ENCODE measurements at regions not wholly inside any gene's neighbourhood (a gene's known extent, or its start where the extent isn't known, plus 50 kb on each side); places are given as distances from the start of the nearest gene placed in this dataset.
"Not testable (repeated sequence)": the region's sequence is repeated elsewhere in the genome, so short reads cannot be mapped to it uniquely, and the experiment has no call there.

- no peak for DNase-seq (ENCODE audit: low spot score)
These were observed 307.1 kb upstream of the ADCY2 start for GRCh38 chr5:7088849-7089248.

- DNase-seq (ENCODE audit: low spot score): no peak
These were observed 301.3 kb upstream of the ADCY2 start for GRCh38 chr5:7094626-7095025.

DNA sequence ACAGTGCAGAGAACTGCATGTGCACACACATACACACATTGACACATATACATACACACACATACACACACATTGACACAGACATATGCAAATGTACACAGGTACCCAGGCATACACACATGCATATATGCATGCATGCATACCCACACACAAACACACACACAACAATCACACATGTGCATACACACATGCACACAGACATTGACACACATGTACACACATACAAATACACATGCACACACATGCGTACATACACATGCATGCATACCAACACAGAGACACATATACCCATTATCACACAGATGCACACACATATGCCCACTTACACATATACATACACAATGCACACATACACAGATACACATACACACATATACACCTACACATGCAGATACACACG, 299.6 kb upstream of the ADCY2 start:
- DNase-seq (ENCODE audit: low spot score): no peak

DNA sequence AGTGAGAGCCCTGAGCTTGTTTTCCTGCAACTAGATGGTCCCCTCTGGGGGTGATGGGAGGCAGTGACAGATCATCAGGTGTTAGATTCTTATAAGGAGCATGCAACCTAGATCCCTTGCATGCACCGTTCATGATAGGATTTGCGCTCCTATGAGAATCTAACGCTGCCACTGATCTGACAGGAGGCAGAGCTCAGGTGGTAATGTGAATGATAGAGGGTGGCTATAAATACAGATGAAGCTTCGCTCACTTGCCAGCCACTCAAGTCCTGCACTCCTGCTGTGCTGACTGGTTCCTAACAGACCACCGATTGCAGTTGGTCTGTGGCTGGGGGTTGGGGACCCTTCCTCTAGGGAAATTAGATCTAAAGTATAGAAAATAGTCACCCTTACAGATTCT, 290.6 kb upstream of the ADCY2 start:
- no peak for DNase-seq (ENCODE audit: low spot score)

DNA sequence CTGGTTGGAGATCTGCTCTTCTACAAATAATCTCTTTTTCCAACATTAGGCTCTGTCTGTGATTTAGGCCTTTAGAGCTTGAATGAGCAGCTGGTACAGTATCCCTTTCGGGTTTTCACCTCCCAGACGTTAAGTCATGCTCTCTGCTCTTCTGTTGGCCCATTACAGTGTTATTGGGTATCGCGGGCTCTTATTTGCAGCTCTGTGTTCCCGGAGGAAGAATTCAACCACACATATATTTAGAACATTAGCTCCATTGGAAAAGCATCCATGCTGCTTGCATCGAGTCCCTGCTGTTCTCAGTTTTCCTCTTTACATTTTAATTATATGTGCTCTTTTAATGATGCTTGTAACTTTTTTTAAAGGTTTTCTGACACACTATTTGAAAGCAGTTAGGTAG, 278.0 kb upstream of the ADCY2 start:
- no peak for DNase-seq (ENCODE audit: low spot score)

DNA sequence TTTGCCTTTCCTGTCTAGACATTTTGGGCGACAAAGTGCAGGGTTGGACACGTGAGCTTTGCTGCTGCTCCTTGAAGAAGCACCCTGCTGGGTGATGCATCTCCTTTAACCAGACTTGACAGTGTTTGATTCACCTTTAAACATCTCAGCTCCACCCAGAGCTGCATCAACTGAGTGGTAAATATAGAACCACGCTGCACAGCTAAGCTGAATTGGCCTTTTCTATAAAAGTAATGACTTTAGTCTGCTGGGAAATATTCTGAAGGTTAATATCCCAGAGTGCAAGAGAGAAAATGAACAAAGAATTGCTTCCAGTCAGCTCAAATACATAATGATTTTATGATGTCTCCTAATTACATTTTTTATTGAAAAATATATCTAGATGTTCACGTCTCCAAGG, 264.3 kb upstream of the ADCY2 start:
- DNase-seq (ENCODE audit: low spot score): no peak

- no peak for DNase-seq (ENCODE audit: low spot score)
These were observed 249.1 kb upstream of the ADCY2 start for GRCh38 chr5:7146886-7147285.

- DNase-seq (ENCODE audit: low spot score): no peak
These were observed 238.9 kb upstream of the ADCY2 start for GRCh38 chr5:7157083-7157482.

- no peak for DNase-seq (ENCODE audit: low spot score)
These were observed 226.6 kb upstream of the ADCY2 start for GRCh38 chr5:7169240-7169878.

DNA sequence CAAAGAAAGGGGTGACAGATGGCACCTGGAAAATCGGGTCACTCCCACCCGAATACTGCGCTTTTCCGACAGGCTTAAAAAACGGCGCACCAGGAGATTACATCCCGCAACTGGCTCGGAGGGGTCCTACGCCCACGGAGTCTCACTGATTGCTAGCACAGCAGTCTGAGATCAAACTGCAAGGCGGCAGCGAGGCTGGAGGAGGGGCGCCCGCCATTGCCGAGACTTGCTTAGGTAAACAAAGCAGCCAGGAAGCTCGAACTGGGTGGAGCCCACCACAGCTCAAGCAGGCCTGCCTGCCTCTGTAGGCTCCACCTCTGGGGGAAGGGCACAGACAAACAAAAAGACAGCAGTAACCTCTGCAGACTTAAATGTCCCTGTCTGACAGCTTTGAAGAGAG, 225.2 kb upstream of the ADCY2 start:
- not testable (repeated sequence) for DNase-seq (ENCODE audit: low spot score)

GRCh38 chr5:7179364-7179763, 216.6 kb upstream of the ADCY2 start:
- no peak for DNase-seq (ENCODE audit: low spot score)

DNA sequence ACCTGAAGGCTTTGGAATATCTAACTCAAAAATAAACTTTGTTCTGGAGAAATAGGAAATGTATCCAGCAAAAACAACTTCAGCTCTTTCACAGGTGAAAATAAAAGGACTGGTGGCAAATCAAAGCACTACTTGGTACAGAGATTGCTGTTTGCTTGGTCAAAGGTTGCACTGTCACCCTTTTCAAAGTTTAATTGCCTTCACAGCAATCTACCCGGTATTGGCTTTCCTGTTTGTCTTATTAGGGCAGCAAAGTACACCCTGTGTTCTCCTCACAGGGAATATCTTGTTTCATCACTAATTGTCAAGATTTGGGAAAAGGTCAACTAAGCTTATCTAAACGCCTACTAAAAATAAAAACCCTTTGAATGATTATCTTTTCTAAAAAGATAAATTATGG, 214.1 kb upstream of the ADCY2 start:
- DNase-seq (ENCODE audit: low spot score): no peak

DNA sequence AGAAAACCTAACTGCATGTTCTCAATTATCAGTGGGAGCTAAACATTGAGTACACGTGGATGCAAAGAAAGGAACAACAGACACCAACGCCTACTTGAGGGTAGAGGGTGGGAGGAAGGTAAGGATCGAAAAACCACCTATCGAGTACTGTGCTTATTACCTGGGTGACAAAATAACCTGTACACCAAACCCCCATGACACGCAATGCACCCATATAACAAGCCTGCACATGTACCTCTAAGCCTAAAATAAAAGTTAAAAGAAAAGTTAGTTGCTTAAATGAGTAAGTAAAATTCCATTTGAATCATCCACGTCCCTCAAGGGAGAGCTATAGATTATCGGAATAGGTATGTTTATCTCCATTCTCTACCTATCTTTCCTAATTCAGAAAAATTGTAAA, 210.2 kb upstream of the ADCY2 start:
- no peak for DNase-seq (ENCODE audit: low spot score)

DNA sequence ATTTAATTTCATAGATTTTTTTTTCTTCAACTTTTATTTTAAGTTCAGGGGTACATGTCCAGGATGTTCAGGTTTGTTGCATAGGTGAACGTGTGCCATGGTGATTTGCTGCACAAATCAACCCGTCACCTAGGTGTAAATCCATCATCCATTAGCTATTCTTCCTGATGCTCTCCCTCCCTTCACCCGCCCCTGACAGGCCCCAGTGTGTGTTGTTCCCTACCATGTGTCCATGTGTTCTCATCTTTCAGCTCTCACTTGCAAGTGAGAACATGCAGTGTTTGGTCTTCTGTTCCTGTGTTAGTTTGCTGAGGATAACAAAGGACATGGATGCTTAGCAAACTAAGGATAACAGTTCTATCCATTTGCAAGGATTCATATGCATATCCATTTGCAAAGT, 209.1 kb upstream of the ADCY2 start:
- DNase-seq (ENCODE audit: low spot score): no peak

- no peak for DNase-seq (ENCODE audit: low spot score)
These were observed 205.2 kb upstream of the ADCY2 start for GRCh38 chr5:7190712-7191250.

DNA sequence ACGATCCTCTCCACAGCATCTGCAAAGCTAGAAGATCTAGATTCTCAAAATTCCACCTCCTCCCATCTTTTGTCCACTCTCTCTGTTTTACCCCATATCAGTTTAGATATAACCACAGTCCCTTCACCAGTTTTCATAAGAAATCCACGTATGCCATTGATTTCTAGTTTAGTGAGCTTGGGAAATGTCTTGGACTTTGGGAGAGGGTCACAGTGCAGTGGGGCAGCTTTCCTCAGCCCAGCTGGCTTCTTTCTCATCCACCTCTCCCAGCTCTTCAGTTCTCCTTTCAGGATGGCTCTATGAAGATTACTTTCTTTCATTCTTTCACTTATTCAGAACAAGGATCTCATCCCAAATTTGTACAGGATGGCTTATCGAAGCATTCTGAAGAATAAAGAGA, 203.9 kb upstream of the ADCY2 start:
- DNase-seq (ENCODE audit: low spot score): no peak

DNA sequence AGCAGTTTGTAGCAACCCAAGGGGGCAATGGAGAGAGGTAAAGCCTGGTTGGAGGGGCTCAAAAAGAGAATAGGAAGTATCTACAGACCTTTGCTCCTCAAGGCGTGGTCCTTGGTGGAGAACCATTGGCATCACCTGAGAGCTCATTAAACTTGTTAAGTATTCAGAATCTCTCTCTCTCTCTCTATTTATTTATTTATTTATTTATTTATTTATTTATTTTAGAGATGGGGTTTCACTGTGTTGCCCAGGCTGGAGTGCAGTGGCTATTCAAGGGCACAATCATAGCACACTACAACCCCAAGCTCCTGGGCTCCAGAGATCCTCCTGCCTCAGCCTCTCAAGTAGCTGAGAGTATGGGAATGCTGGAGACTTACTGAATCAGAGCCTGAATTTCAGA, 193.1 kb upstream of the ADCY2 start:
- no peak for DNase-seq (ENCODE audit: low spot score)

DNA sequence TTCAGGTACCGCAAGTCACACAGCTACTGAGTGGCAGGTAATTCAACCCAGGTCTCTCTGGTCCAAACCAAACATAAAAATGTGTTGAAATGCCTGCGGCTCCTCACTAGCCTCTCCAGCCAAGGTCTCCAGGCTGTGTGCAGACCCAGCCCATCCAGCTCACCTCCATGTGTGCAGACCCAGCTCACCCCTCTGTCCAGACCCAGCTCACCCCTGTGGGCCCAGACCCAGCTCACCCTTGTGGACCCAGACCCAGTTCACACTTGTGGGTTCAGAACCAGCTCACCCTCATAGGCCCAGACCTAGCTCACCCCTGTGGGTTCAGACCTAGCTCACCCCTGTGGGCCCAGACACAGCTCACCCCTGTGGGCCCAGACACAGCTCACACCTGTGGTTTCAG, 188.0 kb upstream of the ADCY2 start:
- no peak for DNase-seq (ENCODE audit: low spot score)

DNA sequence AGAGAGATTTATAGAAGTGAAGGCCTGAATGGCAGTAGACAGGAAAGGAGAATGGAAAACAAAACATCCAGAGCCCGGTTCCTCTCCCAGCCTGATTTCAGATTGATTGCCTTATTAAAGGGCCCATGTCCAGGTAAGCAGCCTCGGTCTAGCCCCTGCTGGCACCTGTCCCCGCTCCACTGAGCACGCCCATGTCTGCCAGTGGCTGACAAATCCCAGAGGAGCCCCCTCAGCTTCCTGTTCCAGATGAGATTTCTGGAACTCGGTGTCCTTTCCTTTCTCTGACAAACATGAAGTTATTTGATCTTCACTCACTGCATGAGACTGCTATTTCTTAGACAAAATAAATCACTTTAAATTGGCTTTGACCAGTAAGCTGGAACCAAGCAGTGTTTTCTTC, 187.0 kb upstream of the ADCY2 start:
- no peak for DNase-seq (ENCODE audit: low spot score)

GRCh38 chr5:7209658-7210057, 186.3 kb upstream of the ADCY2 start:
- peak; percentile 11 for DNase-seq (ENCODE audit: low spot score)

DNA sequence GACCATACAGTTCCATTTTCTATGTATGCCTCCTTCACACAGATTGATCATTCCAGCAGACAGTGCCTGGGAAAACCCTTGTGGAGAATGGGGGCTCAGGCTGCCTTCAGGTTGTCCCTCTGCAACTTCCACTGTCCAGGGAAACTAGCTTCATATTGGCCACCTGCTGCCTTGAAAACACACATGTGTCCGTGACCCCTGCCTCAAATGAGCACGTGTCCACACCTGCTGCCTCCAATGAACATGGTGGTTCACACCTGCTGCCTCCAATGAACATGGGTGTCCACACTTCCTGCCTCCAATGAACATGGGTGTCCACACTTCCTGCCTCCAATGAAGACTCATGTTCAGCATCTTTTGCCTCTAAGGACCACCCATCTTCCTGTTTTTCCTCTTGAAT, 185.4 kb upstream of the ADCY2 start:
- DNase-seq (ENCODE audit: low spot score): no peak

DNA sequence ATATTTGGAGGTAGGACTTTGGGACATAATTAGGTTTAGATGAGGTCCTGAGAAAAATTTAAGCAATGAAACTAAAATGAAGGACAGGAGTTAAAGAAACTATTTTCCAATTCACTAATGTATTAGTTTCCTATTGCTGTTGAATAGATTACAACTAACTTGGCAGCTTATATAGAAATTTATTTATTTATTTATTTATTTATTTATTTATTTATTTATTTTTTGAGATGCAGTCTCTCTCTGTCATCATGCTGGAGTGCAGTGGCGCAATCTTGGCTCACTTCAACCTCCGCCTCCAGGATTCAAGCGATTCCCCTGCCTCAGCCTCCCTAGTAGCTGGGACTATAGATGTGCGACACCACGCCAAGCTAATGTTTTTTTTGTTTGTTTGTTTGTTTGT, 182.4 kb upstream of the ADCY2 start:
- no peak for DNase-seq (ENCODE audit: low spot score)

DNA sequence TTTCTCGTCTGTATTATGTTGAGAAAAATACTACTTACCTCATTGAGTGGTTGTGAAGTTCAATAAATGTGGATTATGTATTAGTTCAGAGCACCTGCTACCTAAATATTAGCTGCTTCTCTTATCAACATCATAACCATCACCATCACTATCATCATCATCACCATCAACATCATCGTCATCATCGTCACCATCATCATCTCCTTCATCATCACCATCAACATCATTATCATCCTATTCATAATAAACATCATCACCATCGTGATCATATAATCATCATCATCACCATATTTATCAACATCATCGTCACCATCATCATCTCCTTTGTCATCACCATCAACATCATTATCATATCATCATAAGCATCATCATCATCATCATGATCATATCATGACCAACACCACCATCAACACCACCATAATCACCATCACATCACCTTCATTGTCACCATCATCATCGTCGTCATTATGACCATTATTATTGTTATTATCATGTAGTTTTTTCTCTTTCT, 181.0 kb upstream of the ADCY2 start:
- DNase-seq (ENCODE audit: low spot score): no peak

- peak; percentile 61 for DNase-seq (ENCODE audit: low spot score)
These were observed 177.8 kb upstream of the ADCY2 start for GRCh38 chr5:7218141-7218540.
